ENCODE measurements at regions not wholly inside any gene's neighbourhood (a gene's known extent, or its start where the extent isn't known, plus 50 kb on each side); places are given as distances from the start of the nearest gene placed in this dataset.

GRCh38 chr10:69740126-69740525 lies 61.6 kb upstream of the COL13A1 start:
- no peak overlapping the region for H3K4me3 ChIP-seq (replicated peaks; ENCODE audit: insufficient read depth, low read length)
- peaks cover 2% of the 10 kb centered on the region for H3K27me3 ChIP-seq (ENCODE audit: insufficient read depth, poor library complexity, severe bottlenecking)
- no peak overlapping the region for H3K27ac ChIP-seq (replicated peaks)
- TF ChIP-seq, protein P1, sequence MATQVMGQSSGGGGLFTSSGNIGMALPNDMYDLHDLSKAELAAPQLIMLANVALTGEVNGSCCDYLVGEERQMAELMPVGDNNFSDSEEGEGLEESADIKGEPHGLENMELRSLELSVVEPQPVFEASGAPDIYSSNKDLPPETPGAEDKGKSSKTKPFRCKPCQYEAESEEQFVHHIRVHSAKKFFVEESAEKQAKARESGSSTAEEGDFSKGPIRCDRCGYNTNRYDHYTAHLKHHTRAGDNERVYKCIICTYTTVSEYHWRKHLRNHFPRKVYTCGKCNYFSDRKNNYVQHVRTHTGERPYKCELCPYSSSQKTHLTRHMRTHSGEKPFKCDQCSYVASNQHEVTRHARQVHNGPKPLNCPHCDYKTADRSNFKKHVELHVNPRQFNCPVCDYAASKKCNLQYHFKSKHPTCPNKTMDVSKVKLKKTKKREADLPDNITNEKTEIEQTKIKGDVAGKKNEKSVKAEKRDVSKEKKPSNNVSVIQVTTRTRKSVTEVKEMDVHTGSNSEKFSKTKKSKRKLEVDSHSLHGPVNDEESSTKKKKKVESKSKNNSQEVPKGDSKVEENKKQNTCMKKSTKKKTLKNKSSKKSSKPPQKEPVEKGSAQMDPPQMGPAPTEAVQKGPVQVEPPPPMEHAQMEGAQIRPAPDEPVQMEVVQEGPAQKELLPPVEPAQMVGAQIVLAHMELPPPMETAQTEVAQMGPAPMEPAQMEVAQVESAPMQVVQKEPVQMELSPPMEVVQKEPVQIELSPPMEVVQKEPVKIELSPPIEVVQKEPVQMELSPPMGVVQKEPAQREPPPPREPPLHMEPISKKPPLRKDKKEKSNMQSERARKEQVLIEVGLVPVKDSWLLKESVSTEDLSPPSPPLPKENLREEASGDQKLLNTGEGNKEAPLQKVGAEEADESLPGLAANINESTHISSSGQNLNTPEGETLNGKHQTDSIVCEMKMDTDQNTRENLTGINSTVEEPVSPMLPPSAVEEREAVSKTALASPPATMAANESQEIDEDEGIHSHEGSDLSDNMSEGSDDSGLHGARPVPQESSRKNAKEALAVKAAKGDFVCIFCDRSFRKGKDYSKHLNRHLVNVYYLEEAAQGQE (IDR thresholded peaks at IDR 0.05; ENCODE audit: insufficient replicate concordance, low read depth): no peak
- TF ChIP-seq CTCF (IDR thresholded peaks at IDR 0.05; ENCODE audit: insufficient read depth, low read length) (no peak), GABPA (IDR thresholded peaks at IDR 0.05; ENCODE audit: low read depth) (no peak), POLR2AphosphoS5 (IDR thresholded peaks at IDR 0.05; ENCODE audit: low read depth) (no peak), SPI1 (IDR thresholded peaks at IDR 0.05; ENCODE audit: borderline replicate concordance, low read depth) (no peak)
- no peak for DNase-seq (ENCODE audit: low read depth in 1 of 2, low spot score in 1 of 2)

- Histone ChIP-seq H3K27me3 (ENCODE audit: insufficient read depth, poor library complexity, severe bottlenecking) (peaks cover 2% of the 10 kb centered on the region), H3K4me3 (replicated peaks; ENCODE audit: insufficient read depth, low read length) (no peak overlapping the region), H3K27ac (replicated peaks) (no peak overlapping the region)
- DNase-seq (ENCODE audit: low read depth in 1 of 2, low spot score in 1 of 2): no peak
- TF ChIP-seq POLR2AphosphoS5 (IDR thresholded peaks at IDR 0.05; ENCODE audit: low read depth): no peak
- no peak for TF ChIP-seq CTCF (IDR thresholded peaks at IDR 0.05; ENCODE audit: insufficient read depth, low read length)
- TF ChIP-seq GABPA (IDR thresholded peaks at IDR 0.05; ENCODE audit: low read depth): no peak
- no peak for TF ChIP-seq SPI1 (IDR thresholded peaks at IDR 0.05; ENCODE audit: borderline replicate concordance, low read depth)
- TF ChIP-seq, protein P1 (IDR thresholded peaks at IDR 0.05; ENCODE audit: insufficient replicate concordance, low read depth): no peak
These were observed 60.5 kb upstream of the COL13A1 start for GRCh38 chr10:69741252-69741651.

DNA sequence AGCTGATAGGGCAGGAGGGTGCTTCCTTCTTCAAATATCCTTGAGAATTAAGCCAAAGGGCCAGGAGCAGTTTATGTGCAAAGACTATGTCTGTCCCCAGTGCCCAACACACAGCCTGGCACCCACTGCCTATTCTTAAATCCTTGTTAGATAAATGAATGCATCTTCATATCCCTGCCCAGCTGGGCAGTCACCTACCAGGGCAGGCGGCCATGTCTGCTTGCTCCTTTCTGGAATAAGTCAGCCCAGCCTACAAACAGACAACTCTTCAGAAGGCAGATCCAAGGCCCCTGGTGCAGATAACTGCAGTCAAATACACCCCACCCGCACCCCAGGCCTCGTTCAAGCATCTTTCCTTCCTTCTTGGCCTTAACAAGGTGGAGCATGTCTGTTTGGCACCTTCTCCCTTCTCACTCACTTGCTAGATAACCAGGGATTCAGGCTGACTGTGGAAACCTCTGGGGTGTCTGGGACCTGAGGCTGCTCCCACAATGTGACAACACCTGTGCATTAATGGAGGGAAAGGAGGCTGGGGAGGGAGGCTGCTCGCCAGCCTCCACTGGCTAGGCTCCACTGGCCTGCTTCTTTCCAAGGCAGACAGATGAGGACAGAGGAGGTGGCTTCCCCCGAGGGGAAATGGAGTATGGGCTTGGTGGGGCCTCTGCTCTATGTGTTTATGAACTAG lies 59.9 kb upstream of the COL13A1 start:
- TF ChIP-seq SPI1 (IDR thresholded peaks at IDR 0.05; ENCODE audit: borderline replicate concordance, low read depth) (no peak), POLR2AphosphoS5 (IDR thresholded peaks at IDR 0.05; ENCODE audit: low read depth) (no peak)
- TF ChIP-seq, protein P1 (IDR thresholded peaks at IDR 0.05; ENCODE audit: insufficient replicate concordance, low read depth): no peak
- no peak overlapping the region for H3K27ac ChIP-seq (replicated peaks)
- DNase-seq (ENCODE audit: low read depth in 1 of 2, low spot score in 1 of 2): no peak
- H3K27me3 ChIP-seq (ENCODE audit: insufficient read depth, poor library complexity, severe bottlenecking): peaks cover 2% of the 10 kb centered on the region
- H3K4me3 ChIP-seq (replicated peaks; ENCODE audit: insufficient read depth, low read length): no peak overlapping the region
